Bone marrow (tissue), 2 donors: ENCODE measurements at regions not wholly inside any gene's neighbourhood (a gene's known extent, or its start where the extent isn't known, plus 50 kb on each side); places are given as distances from the start of the nearest gene placed in this dataset.
"Not testable (repeated sequence)": the region's sequence is repeated elsewhere in the genome, so short reads cannot be mapped to it uniquely, and the experiment has no call there.

Experiments
- DNase-seq, 2 donors: peaks; one replicate each; lab custom pipeline; 2025; lab: John Stamatoyannopoulos, UW

DNA sequence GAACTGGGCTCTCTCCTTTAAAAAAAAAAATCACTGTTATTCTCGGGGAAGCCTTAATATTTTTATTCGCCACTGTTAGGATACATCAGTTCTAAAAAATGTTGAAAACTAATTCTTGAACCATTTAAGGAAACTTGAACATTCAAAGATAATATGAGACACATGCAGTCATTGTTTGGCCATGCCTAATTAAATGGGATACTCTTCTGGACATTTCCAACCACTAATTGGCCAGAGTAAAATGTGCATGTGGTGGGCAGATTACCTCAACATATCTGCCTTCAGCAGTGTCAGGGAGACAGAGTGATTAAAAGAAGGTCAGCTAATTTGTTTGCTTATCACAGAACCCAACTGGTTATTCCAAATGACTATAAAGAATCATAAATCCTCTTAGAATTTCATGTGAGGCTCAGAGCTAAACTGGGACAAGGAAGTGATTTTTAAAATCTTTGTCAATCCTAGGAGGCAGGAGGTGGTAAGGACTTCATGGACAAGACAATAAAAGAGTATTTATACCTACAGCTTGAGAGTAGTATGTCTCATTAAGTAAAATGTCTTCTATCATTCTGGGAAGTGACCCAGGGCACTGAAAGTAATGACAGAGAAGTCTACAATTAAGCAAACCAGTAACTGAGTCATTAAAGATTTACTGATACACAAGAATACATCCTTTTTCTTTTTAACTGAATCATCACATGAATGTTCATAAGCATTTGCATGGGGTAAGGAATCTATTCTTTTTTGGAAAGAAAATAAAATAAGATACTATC lies 242.9 kb upstream of the TRPM3 start:
- no peak for DNase-seq

DNA sequence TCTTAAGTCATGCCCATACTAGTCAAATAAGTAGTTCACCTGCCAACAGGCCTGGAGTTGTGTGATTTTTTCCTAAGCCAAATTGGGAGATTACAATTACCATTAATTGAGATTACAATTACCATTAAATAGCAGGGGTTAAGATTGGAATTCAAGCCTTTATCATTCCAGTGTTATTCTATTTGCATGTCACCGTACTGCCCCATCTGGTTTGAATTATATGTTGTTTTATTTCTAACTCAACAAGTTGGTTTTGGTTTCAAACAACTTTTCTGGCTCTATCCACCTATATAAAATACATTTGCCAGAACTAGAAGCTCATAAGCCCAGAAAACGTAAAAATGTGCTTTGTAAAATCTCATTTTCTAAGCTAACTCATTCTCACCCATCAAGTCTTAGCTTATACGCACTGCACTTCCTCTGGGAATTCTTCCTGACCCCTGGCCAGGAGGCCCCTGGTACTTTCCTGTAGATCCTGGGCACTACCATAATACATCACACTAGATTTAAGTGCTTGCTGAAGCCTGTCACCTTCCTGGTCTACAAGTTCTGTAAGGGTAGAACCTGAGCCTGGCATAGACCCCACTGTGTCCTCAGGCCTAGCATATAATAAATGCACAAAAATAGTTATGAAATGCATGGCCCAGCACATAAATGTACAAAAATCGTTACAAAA lies 242.0 kb upstream of the TRPM3 start:
- no peak for DNase-seq

DNA sequence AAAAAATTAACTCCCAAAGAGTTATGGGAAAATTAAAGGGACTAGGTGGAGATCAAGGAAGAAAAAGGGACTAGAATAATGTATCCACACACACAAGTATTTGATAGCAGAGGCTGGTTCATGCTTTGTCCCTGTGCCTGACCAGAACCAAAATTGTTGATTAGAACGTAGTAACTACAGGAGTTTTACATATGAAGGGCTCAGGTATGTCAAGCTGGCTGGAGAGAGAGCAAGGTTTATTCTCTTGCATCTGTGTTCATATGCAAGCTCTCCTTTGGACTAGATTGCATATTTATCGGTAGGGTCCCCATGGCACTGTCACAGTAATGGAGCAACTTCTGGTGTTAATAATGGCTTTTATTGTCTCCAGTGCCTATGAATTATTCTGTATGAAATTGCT lies 239.9 kb upstream of the TRPM3 start:
- no peak for DNase-seq

DNA sequence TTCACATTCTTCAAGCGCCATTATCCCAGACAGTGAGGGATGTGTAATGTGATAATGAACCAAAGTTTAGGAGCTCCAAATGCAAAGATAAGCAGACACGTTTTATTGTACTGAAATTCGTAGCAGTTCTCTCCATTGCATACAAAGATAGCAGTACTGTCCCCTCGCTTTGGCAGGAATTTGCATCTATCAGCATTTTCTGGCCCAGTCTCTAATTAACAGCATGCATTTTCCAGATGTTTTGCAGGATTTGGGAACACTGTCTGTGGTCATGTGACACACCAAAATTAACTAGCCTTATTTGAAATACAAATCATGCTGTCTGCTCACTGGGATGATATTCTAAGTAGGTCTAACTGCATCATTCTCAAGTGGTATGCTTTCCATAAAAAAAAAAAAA lies 235.9 kb upstream of the TRPM3 start:
- no peak for DNase-seq

DNA sequence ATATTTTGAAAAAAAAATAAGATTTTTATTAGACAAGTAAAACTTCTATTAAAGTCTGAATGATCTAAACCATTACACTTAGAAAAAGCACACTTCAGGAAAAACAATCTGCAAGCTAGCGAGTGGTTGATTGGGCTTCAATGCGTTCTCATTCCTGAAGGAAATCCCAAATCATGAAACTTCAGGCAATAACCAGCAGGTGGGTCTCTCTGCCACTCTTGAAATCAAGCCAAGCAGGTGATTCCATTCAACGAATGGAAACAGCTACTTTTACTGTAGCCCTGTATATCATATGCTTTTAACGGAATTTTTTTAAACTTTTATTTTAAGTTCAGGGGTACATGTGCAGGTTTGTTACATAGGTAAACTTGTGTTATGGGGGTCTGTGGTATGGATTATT lies 234.5 kb upstream of the TRPM3 start:
- no peak for DNase-seq

DNA sequence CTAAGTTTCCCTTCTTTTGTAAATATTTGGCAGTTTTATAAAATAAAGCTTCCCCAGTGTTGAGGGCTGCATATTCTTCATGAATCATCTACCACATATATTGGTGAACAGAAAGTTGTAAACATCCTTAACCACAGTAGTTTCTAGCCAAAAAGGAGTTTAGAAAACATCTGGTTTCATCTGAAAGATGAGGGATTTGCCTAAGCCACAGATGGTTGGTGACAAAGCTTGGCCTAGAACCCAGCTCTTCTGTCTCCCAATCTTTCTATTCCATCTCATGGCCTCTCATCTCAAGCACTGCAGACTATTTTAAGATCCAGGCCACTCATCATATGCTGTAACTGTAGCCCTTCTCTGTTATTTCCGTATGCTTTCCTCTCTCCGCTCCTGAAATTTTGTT lies 232.3 kb upstream of the TRPM3 start:
- DNase-seq: no peak

DNA sequence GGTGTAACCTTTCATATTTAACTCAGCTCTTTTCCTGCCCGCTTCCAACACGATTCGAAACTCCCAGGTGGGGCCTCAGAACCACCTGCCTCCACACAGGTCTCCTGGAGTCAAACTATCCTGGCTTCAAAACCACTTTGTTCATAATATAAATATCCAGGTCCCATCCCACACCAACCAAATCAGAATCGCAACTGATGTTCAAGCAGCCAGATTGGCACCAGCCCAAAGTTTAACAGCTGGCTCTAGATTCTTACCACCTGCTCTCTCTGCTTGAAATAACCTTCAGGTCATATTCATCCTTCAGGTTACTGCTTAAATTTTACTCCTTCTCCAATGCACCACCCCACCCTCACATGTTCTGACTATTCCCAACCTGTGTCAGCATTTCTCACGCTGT lies 231.4 kb upstream of the TRPM3 start:
- no peak for DNase-seq

DNA sequence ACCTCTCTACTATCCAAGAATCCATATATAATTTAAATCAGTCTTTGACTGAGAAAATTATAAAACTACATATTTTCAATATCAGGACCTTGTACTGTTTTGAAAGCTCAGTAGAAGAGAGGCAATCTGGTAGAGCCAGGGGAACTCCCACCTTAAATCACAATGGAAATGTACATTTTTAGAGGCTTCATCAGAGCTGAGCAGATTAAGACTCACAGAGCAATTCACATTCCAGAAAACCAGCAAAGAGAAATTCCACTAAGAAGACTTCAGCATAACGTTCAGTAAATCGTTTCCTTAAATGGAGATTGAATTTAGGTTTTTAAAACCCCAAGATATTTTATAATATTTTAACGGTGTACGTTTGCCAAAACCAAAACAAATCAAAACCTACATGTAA lies 227.8 kb upstream of the TRPM3 start:
- no peak for DNase-seq

DNA sequence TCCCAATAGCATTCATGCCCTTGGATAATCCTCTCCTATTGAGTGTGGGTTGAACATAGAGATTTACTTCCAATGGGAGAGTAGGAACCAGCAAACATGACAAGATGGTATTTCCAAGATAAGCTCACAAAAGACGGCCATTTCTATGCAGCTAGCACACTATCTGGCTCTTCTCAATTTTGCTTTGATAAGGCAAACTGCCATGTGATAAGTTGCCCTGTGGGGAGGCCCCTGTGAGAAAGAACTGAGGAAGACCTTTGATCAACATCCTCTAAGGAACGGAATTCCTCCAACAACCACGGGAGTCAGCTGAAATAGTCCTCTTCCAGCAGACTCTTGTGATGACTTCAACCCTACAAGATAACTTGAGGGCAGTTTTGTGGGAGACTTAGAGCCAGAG lies 211.9 kb upstream of the TRPM3 start:
- no peak for DNase-seq

DNA sequence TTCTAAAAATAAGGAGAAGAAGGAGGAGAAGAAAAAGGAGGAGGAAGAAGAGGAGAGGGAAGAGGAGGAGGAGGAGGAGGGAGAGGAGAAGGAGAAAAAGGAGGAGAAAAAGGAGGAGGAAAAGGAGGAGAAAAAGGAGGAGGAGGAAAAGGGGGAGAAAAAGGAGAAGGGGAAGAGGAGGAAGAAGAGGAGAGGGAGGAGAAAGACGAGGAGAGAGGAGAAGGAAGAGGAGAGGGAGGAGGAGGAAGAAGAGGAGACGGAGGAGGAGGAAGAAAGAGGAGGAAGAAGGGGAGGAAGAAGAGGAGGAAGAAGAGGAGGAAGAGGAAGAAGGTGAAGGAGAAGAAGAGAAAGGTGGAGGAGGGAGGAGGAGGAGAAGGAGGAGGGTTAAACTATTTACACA lies 210.2 kb upstream of the TRPM3 start:
- no peak for DNase-seq

DNA sequence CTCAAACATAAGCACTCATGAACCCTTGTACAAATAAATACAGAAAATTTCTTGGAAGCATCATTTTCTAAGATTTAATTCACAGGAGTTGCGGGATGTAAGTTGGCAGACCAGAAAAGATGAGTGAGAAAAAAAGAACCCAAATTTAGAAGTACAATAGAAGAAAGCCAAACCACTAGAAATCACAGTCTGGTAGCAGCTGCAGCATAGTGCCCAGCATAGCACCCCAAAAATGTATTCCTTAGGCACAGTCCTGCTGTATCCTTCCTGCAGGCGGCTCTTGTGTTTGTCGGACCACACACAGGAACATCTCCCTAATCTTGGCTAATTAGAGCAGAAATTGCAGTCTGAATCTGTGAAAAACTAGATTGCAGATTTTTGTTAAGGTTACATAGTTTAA lies 208.5 kb upstream of the TRPM3 start:
- no peak for DNase-seq

DNA sequence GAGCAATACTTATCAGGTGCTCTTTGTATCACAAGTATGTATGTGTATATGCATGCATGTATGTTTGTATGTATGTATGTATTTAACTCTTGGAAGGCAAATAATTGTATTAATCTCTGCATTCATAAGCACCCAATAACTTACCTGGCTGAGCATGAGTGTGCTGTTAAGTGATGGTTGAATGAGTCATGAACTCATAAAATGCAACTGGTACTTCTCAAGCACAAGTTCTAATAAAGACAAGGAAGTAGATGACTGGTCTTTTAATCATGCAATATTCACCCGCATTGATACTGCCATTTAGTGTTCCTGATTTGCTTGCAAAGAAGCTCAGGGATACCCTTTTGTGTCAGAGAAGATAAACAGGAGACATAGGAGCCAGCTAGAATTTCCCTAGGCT lies 204.9 kb upstream of the TRPM3 start:
- DNase-seq: no peak

DNA sequence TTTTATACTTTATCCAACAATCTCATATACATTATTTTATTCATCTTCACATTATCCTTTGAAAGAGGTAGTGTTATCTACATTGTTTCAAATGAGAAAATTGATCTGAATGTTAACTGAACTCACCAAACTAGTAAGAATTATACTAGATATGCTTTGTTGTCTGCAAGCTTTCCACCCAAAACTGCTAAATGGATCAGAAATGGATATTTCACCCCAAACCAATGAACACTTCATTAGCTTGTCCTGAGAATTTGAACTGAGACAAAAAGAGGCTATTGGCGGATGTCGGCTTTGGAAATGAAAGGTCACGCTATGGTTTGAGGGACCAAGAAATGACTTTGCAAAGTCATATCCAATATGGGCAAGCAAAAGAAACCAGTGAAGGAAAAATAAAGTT lies 201.9 kb upstream of the TRPM3 start:
- DNase-seq: no peak

DNA sequence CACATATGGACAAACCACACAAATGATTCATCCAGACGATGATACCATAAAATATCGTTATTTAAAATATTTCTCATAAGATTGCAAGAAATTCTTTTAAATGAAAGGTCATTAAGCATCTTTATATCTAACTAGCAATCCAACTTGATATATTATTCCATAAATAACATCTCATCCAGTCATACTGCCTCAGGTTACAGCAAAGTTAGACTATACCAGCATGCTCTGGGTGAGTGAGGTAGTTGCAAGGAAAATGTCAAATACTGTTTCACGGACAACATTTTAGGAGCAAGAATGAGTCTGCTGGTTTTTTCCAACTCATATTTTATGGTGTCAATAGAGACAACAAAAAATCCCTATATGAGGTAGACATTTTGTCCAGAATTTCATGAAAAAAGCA lies 200.9 kb upstream of the TRPM3 start:
- DNase-seq: no peak

DNA sequence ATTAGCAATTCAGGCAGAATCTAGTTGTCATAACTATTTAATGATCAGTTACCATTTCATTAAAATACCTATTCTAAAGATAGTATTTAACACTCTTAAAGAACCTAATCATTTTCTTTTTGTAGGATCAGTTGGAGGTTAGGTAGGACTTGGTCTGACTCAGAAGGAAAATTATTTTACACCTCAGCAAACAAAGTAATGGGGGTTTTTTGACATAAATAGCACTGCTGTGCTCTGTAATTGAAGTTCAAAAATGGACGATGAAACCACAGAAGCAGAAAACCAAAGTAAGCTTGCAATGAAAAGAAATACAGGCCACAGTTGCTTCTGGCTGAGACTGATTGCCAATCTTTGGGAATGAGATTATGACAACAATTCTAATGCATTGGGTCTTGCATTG lies 187.0 kb upstream of the TRPM3 start:
- no peak for DNase-seq

DNA sequence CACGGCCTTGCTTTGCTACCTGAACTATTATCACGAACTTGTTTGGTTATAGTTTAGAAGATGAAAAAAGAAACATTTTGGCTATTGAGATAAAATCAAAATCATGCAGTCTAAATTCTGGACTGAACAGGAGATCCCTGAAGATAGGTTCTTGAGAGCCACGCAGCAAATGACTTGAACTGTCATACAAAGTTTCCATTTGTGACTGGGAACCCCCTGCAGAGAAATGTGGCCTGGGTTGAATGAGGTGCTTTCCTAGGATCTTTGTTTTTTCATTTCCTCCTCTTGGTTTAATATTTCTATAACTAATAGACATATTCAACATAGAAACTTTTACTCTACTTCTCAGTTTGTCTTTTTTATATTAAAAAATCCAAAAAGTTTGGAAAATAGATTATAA lies 184.7 kb upstream of the TRPM3 start:
- DNase-seq: no peak

DNA sequence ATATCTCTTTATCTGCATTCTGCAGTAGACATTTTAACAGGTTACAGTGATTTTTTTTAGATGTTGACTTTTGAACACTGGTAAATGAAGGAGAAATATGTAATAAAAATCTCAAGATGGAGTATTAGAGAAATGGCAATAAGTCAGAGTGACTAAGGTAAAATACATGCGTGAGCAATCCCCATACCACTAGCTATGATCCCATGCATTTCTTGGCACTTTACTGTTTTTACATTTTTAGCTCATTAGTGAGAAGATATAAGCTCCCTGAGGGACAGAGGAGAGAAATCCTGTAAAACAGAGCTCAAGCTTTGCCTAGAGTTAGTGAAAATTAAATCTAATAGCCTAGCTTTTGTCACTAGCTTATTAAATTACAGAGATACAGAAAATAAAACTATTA lies 181.9 kb upstream of the TRPM3 start:
- no peak for DNase-seq

DNA sequence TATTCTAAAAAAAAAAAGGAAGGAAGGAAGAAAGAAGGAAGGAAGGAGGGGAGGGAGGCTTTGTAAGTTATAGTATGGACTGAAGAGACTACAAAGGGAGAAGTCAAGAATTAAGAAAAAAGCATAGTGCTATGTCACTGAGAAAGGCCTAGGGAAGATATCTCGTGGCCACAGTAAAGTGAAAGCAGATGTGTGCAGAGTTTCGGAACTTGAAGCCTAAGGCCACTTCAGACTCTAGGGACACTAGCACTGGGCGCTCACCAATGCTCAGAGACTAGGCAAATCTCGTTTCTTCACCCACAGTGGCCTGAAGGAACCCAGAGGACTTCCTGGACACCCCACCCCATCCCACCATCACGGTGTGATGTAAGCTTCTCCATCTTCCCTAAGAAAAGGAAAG lies 181.4 kb upstream of the TRPM3 start:
- DNase-seq: no peak

DNA sequence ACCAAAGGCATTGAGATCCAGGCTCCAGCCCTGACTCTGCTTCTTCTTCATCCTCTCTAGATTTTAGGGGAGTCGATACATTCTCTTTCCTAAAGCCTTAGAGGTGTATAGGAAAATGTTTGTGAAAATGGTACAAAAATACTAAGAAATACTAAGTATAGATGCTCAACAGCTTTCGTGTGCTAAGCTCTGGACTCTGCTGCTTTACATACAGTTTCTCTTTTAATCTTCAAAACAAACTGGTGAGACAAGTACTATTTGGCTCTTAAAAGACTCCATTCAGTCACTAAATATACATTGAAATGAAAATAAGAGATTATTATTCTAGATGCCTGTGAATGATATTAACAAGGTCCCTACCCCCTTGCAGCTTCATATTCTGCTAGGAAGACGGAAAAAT lies 174.5 kb upstream of the TRPM3 start:
- DNase-seq: no peak

DNA sequence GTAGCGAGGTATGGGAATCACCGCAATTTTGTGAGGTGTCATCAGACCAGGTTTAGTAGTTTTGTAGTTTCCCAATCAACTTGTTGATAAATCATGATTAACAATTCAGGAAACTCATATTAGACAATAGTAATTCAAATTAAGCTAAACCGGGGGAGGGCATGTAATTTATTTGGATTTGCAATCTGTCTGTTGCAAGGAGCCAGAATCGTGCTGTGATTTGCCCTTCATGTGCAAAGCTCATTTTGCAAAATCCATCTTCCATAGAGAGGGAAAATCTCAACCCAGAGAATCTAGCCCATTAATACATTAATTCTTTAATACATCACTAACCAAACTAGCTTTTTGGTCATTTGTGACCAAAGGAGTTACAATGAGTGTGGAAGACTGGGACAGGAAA lies 164.7 kb upstream of the TRPM3 start:
- no peak for DNase-seq

DNA sequence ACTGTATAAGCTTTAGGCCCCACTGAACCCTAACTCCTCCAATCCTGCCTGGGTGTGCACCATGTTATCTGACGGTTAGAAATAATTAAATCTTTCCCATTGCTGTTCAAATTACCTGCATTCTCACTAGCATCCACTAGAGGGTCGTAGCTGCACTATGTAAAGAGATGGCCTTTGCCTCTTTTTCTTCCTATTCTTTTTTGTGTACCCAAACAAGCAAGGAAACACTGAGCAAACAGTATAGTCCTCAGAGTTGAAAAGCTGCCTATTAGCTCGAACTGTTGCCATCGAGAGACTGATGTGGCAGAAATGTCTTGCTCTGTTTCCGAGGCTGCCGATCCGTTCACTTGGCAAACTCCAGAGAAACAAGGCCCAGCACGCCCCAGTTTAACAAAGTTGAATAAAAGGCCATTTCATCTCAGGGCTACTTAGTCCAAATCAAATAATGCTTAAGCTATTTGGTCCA lies 163.8 kb upstream of the TRPM3 start:
- DNase-seq: peak in 1 of 2 donors; percentile 55

DNA sequence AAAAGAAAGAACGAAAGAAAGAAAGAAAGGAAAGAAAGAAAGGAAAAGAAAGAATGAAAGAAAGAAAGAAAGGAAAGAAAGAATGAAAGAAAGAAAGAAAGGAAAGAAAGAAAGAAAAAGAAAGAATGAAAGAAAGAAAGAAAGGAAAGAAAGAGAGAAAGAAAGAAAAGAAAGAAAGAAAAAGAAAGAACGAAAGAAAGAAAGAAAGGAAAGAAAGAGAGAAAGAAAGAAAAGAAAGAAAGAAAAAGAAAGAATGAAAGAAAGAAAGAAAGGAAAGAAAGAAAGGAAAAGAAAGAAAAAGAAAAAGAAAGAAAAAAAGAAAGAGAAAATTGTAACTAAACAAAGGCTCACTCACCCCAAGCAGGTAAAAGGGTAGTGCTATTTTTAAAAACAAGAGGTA lies 160.7 kb upstream of the TRPM3 start:
- DNase-seq: not testable (repeated sequence)

DNA sequence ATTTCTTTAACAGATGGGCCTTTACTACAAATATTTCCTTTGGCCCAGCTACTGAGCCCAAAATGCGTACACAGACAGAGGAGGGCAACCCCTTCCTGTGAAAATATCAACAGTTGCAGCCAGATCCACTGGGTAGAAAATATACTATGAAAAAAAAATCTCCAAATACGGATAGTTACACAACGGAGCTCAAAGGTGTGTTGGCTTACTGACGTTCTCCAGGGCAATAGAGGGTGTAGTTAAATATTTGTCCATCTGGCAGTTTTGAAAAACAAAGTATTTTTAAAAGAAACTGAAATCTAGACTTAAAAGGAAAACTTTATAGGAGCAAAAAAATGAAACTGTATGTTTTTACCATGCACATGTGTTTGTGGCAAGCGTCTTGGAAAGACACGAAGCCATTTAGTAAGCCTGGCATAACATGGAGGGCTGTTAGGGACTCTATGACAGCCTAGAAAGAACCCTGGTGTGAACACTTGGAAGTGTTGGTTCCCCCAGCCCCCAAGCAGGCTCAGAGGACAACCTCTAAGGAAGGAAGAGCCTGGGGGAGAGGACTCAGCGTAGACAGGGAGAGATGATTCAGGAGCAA lies 157.8 kb upstream of the TRPM3 start:
- DNase-seq: no peak

DNA sequence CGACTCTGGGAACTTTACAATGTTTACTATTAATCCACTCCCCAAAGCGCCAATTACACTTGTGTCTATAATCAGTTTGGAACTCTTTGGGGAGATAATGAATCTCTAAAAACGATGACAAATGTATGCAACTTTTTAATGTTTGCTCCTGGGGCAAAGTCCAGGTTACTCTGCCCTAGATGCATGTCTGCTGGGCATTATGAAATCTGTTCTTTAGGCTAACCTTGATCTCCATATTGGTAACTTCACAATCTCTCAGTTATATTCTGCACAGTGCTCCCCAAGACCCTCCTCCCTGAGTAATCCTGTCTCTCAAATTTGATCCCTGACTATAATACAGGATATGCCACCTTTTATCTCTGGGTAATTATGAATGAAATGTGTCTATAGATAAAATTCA lies 152.2 kb upstream of the TRPM3 start:
- no peak for DNase-seq
